Tongue (tissue), 1 donor: ENCODE measurements at regions not wholly inside any gene's neighbourhood (a gene's known extent, or its start where the extent isn't known, plus 50 kb on each side); places are given as distances from the start of the nearest gene placed in this dataset.

Source experiments
- DNase-seq: peaks from one replicate; pipeline ENCODE4 v3.0.0-alpha.2; 2015

- DNase-seq: no peak
Observed at GRCh38 chr3:181660337-181660736, 51.4 kb upstream of the SOX2 start.

- DNase-seq: no peak
Observed at GRCh38 chr3:181637456-181637855, 74.3 kb upstream of the SOX2 start.

- DNase-seq: no peak
Observed at GRCh38 chr3:181637056-181637455, 74.7 kb upstream of the SOX2 start.

- no peak for DNase-seq
Observed at GRCh38 chr3:181635141-181635540, 76.6 kb upstream of the SOX2 start.

GRCh38 chr3:181633556-181633955 lies 78.2 kb upstream of the SOX2 start:
- DNase-seq: no peak

DNA sequence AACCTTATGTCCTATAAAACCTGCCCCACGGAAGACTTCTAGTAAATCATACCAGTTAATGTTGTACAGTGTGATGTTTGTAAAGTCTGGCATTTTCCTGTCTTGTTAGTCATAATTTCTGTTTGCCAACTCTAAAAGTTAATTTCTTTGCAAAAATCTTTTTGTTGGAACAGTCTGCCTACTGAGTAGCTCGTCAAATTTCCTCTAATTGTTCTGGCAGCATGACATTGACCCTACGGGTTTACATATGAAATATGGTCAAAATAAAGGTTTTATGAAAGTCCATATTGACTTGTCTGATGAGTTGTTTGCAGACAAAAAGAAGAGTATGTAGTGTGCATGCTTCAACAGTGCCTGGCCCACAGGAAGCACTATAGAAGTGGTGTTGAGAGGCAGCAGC lies 79.8 kb upstream of the SOX2 start:
- no peak for DNase-seq

DNA sequence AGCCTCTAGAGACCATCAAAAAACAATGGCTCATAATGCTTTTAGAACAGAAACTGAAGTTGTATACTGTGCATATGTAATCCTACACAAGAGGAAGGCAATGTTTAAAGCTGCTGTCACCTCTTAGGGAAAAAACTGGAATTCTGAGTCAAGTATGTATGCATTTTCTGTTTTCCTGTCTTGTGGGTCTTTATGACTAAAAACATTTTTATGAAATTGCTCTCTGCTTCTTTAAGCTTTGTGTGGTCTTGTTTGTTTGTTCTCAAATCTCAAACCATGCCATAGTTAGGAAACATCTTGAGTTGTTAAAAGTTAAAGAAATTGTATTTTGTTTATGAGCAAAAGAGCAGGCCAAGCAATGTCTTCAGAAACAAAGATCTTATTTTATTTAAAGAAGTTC lies 80.9 kb upstream of the SOX2 start:
- DNase-seq: no peak

DNA sequence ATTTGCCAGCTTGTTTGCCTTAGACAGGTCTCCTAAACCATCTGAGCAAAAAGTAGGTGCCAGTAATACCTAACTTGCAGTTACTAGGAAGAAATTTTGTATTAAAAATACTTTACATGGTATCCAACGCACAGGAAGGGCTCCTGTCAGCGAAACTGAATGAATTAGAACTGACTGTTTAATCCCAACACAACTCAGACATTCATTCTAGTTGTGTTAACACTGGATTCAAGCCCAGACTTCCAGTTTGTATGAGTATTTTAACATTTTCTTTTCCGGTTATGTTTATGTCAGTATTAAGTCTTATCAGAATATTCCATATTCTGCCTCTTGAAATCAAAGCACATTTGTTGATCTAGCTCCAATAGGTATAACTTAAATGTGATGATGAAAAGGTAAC lies 82.0 kb upstream of the SOX2 start:
- DNase-seq: peak; percentile 9

DNA sequence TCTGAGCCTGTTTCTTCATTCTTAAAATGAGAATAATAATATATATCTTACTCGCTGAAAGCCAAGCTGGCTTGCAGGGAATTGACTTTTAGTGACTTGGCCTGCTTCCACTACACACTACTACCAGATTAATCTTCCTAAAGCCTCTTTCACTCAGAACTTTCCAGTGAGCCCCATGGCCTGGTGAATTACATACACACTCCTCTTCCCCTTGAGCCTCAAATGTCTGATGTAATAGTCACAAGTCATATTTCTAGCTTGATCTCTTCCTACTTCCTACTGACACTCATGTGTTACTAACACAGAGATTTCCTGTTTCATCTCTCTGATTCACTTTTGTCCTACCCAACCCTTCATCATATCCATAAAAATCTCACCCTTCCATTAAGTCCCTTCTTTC lies 82.7 kb upstream of the SOX2 start:
- peak; percentile 3 for DNase-seq

GRCh38 chr3:181628384-181628783 lies 83.3 kb upstream of the SOX2 start:
- DNase-seq: no peak

DNA sequence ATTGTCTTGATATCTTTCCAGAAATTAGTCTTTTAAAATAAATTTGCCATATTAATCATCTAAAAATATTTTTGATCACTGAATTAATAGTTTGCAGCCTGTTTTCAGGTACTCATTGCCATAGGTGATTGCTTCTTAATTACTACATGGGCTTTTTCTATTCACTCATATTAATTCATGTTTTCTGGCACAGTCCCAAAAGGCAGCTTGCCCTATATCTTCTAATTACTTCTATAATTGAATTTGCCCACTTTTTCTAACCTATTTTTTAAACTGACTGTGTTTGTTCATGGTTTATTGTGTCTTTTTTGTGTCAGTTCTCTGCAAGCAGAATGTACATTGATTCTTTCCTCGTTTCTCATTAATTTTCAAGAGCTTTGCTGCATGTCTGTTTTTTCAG lies 85.7 kb upstream of the SOX2 start:
- no peak for DNase-seq

- peak; percentile 14 for DNase-seq
Observed at GRCh38 chr3:181623924-181624694, 87.6 kb upstream of the SOX2 start.

- DNase-seq: no peak
Observed at GRCh38 chr3:181622365-181622764, 89.4 kb upstream of the SOX2 start.

- no peak for DNase-seq
Observed at GRCh38 chr3:181619897-181620296, 91.8 kb upstream of the SOX2 start.

- no peak for DNase-seq
Observed at GRCh38 chr3:181618260-181618659, 93.5 kb upstream of the SOX2 start.

DNA sequence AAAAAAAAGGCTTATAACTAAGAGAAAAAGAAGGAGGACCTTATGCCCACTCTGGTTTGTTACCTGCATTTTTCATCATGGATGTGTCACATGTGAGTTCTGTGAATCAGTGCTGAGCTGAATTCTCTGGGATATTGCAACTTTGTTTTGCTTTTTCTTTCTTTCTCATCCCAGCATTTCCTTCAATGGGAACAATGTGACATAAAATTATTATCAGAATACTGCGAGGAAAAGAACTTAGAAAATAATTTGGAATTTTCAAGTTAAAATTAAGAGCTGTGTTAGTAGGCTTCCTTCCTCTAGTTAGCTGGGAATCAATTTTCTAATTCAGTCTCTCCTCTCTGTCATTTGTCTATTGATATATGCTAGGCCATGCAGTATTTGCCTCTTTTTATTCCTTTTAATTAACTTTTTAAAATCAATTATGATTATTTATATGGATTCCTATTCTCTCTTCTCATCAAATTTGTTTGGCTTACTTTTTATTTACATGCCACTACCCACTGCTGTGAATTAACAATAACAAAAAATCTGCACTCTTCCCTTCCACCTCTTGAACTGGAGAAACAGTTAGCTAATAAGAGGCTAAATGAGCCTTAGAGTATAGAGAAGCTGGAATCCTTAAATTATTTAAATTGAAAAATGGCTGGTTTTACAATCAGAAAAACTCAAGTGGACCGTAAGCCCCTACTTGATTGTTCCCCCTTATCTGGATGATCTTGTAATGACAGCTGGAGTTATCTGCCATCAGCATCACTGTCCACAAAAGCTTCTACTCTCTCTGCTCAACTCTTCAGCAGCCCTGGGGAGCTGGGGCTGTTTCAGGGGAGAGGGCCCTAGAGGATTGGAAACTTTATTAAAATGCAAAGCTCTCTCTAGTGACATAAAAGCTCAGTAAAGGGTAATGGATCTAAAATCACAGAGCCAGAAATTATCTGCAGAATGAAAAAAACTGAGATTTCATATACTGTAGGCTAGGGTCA lies 95.3 kb upstream of the SOX2 start:
- no peak for DNase-seq

GRCh38 chr3:181615666-181616065 lies 96.1 kb upstream of the SOX2 start:
- DNase-seq: no peak

GRCh38 chr3:181614878-181615277 lies 96.8 kb upstream of the SOX2 start:
- no peak for DNase-seq

DNA sequence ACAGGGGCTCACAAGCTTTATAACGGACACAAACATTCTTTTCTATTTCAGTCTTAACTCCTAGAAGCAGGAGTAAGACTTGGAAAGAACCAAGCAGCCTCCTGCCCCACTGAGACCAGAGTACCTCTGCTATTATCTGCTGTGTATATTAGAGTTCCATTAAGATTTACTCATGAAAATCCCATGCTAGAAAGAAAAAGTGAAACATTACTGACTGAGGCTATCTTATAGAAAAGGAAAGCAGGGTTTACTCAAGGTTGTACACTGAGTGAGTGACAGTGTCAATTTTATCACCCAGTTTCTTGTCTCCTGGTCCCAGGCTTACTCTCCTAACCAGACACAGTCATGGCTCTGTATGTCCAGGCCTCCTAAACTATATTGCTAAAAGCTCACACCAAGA lies 97.9 kb upstream of the SOX2 start:
- DNase-seq: no peak

- no peak for DNase-seq
Observed at GRCh38 chr3:181613191-181613590, 98.5 kb upstream of the SOX2 start.

DNA sequence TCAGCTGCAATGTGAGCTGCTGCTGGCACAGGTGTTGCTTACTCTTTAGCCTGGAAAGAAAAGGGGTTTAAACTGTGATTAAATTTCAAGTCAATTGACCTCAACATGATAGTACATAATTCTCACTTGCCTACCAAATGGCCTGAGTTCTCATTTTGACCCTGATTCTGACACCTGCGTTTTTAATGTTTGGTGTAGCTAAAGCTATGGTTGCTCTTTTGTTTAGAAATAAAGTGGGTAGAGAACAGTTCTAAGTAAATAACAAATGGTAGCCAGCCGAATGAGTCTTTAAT lies 100.8 kb upstream of the SOX2 start:
- no peak for DNase-seq

- no peak for DNase-seq
Observed at GRCh38 chr3:181610083-181610972, 101.4 kb upstream of the SOX2 start.
